ENCODE measurements at regions not wholly inside any gene's neighbourhood (a gene's known extent, or its start where the extent isn't known, plus 50 kb on each side); places are given as distances from the start of the nearest gene placed in this dataset.

GRCh38 chr5:23064710-23065109, 211.6 kb upstream of the CDH12 start:
- DNase-seq: no peak

DNA sequence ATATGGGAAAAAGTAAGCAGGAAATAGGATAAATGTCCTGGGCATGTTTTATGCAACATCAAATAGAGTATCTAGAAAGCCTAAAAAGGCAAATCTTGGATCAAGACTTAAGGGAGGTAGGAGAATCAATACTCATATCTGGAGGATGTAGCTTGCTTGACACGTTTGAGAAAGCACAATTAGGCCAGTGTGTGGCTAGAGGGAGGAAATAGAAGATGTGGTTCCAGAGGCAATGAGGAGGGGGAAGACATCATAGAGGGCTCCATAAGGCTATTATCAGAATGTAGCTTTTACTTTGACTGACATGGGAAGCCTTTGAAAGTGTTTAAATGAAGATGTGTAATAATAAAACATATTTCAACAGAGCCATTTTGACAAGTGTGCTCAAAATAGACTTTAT, 200.7 kb upstream of the CDH12 start:
- DNase-seq: no peak

- no peak for DNase-seq
These were observed 189.1 kb upstream of the CDH12 start for GRCh38 chr5:23042226-23042625.

DNA sequence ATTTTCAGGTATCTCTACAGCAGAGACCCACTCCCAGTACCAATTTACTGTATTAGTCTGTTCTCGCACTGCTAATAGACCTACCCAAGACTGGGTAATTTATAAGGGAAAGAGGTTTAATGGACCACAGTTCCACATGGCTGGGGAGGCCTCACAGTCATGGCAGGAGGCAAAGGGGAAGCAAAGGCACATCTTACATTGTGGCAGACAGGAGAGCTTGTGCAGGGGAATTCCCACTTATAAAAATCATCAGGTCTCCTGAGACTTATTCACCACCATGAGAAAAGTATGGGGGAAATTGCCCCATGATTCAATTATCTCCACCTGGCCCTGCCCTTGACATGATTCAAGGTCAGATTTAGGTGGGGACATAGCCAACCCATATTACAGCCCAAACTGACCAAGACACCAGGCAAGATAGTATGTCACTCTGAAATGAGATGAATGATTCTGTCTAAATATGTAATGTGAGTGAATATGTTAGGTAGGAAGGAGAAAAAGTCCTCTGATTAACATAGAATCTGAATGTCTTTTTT, 182.5 kb upstream of the CDH12 start:
- DNase-seq: no peak

DNA sequence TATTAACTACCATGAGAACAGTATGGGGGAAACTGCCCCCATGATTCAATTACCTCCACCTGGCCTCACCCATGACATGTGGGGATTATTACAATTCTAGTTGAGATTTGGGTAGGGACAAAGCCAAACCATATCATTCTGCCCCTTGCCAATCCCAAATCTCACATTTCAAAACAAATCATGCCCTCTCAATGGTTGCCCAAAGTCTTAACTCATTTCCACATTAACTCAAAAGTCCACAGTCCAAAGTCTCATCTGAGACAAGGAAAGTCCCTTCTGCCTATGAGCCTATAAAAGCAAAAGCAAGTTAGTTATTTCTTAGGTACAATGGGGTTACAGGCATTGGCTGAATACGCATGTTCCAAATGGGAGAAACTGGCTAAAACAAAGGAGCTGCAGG, 180.7 kb upstream of the CDH12 start:
- no peak for DNase-seq

DNA sequence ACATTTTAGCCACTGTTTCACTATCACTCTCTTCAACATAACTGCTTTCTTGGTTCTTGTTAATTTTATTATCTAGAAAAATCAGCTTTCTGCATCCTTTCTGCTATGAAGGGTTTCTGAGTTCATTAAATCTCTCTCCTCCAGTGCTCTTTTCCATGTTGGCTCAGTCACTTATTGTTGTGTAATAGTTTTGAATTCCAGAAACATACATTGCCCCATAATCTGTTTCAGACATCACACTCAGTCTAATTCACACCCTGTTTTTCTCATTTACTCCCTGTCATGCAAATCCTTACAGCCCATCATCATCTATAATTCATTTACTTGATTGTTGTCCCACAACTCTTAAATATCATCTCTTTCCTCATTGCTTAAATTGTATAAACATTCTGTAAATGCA, 176.1 kb upstream of the CDH12 start:
- DNase-seq: no peak

- DNase-seq: no peak
These were observed 175.4 kb upstream of the CDH12 start for GRCh38 chr5:23028445-23029021.

DNA sequence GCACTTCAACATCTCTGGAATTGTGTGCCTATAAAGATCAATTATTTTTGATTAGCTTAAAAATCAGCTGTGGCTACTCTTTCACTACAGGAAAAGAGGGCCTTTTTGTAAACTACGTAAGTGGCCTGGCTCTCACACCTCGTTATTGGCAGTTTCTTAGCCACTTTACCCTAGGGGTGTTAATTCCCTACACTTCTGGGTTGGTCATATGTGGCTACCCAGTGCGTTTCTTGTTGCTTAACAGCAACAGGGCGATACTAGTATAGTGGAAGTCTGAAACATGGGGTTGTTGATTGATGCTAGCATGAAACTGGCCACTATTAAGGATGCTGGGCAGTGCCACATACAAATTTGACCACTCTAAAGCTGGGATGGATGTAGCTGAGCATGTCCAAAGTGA, 174.7 kb upstream of the CDH12 start:
- DNase-seq: no peak

DNA sequence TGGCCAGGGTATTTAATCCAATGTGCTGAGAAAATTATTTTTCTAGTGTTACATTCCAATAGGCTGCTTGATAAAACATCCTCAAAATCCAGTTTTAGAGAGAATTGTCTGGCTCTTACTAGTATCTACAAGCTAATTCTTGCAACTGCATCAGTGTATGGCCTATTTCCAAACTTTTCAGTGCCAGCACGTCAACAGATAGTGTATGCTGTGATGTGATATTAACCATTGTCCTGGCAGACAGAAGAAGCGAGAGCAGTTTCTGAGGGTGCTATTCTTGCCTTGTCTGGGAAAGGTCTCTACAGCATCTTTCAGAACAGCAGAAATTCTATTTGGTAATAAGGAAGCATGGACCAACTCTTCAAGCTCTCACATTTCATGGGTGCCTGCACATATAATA, 174.2 kb upstream of the CDH12 start:
- DNase-seq: no peak

DNA sequence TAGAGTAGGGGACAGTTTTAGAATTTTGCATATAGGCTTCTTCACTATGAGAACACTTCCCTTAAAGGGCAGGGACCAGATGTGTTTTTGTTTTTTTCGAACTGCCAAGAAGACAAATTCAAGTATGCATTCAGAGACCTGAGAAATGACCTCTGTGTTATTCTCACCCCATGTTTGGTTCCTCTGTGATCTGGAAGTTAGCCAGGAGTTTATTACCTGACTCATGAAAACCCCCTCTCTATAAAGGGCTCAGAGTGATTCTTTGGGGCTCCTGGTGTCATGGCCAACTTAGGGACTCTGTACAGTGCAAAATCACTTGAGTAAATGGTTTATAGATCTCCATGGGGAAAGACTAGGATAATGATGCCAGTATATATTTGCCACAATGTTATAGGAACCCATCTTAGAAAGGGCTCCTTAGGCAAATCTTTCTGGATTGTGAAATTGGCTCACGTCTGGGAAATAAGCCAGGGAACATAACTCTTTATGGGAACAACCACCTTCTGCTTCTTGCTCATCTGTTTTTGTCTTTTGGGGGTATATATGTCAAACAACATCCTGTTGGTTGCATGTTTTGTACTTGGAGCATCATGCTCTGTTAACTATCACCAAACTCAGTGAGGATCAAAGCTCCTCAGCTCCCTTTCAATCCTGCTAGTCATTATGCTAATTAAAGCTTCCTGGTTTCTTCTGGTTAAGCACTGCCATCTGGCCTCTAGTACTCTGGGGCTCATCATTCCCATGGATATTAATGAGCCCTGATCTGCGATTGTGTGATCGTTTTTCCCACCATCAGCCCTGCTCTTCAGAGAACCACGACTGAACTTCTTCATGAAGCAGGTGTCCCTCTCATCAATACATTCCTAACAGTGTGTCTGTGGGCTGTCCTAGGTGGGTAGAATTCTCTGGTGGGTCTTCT, 173.4 kb upstream of the CDH12 start:
- DNase-seq: no peak

DNA sequence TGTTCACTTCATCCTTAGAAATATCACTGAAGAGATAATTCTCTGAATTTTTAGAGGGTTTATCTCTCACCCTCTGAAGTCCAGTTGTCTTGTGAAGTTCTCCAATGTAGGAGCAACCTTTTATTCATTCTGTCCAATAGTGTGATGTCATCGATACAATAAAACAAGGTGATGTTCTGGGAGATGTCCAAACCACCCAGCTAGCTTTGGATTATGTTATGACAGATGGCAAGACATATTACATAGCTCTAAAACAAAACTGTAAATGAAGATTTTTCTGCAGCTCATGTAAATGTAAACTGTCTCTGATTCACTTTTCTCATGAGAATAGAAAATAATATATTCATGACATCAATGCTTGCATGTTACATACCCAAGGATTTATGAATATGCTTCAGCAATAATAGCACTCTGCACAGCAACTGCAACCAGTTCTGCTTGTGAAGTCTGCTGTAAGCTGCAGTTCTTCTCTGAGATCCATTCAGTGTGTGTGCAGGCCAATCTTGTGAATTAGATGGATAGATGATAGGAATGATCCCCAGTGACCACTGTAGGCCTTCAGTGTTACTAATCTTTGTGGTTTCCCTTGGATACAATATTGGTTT, 172.6 kb upstream of the CDH12 start:
- no peak for DNase-seq

DNA sequence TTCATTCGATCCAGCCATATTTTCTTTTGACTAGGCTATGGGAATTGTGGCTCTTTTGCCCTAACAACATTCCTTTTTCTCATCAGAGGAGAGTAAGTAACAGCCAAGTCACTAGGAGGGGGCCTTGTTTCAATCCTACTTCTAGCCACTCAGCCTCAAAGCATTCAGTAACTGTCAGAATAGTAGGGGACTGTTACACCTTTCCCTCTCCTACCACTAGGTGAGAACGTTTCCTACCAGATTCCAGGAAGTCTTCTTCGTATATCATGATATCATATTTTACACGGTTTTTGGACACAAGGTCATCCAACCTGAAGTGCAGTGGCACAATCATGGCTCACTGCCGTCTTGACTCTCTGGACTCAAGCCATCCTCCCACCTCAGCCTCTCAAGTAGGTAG, 171.3 kb upstream of the CDH12 start:
- no peak for DNase-seq

- DNase-seq: no peak
These were observed 161.7 kb upstream of the CDH12 start for GRCh38 chr5:23014825-23015224.

- DNase-seq: no peak
These were observed 161.1 kb upstream of the CDH12 start for GRCh38 chr5:23014266-23014665.

DNA sequence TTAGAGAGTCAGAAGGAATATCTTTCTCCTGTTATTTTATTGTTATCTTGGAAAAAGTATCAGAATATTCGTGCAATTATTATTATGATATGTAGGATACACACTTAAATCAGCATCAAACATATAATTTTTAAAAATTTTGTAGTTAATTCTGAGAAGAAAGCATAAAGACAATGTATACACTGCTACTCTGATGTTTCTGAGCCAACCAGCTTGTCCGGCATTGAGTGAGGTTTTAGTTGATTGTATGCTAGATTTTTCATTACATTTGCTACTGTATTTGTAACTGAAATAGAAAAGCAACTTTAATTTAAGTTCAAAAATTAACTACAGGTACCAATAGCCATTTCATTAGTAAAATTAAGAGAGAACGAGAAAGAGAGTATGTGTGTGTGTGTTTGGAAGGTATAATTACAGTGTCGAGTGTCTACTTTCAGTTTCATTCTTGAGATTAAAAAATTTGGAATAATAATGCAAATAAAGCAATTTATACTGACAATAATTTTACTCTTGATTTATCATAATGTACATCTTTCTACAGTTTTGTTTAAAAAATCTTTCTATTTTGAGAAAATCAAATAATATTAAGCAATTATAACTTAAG, 160.4 kb upstream of the CDH12 start:
- no peak for DNase-seq

DNA sequence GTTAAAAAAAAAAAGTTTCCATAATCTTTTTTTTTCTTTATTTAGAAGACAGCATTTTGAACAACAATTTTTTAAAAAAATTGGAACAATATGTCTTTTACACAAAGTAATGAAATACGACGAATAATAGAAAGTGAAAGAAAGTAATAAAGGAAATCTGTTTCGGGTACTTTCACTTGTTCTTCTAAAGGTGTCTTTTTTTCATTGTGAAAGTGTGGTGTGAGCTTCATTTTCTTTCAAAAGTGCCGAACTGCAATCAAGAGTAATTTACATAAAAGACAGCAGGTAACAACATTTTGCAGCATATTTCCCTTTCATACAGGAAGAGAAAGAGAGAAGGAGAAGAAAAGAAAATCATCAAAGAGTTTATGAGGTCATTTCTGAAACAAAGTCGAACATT, 159.7 kb upstream of the CDH12 start:
- DNase-seq: no peak

GRCh38 chr5:23007762-23008161, 154.6 kb upstream of the CDH12 start:
- no peak for DNase-seq

DNA sequence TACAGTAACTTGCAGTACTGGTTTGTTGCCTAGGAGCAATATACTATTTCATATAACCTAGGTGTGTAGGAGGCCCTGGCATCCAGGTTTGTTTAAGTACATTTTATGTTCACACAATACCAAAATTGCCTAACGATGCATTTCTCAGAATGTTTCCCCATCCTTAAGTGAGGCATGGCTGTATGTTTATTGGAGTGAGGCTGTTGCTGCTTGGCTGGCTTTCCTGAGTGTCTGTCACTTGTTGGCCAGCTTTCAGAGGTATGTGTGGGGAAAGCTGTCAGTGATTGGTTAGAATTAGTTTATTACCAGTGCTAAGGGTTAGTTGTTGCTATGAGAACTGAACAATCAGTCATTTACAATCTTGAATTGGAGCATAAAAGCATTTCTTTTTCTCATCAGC, 154.1 kb upstream of the CDH12 start:
- no peak for DNase-seq

DNA sequence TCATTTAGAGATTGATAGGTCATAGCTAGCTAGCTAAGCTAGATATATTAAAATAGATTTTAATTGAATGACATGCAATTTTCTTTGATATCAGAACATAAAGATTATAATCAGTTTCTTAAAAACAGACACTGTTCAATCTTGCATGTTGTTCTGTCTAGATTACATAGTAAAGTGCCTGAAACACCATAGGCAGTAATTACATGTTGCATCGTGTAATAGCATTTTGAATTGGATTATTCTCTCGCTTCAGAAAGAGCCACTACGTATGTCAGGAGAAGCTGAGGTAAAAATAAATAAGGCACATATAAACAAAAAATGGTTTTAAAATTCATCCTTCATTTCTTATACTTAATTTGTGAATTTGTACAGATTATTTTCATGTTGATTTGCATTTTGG, 148.0 kb upstream of the CDH12 start:
- DNase-seq: no peak

- DNase-seq: no peak
These were observed 145.6 kb upstream of the CDH12 start for GRCh38 chr5:22998774-22999173.

- no peak for DNase-seq
These were observed 145.2 kb upstream of the CDH12 start for GRCh38 chr5:22998362-22998761.

GRCh38 chr5:22988937-22989336, 135.8 kb upstream of the CDH12 start:
- DNase-seq: no peak

DNA sequence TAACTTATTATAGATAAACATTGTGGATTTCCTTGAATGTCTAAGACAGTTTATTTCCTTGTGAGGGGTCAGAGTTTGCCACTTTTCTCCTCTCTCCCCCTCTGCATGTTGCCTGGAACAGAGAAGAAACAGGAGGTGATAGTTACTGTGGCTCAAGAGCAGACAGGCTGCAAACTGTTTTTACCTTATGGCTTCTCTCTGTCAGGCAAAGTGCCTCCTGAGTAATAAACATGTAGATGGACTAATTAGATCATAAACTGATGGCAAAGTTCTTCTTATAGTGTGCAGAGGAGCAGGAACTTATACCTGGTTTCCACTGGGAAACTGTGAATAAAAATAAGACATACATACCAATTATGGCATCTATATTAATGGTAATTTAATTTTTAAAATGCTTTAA, 133.1 kb upstream of the CDH12 start:
- DNase-seq: no peak

GRCh38 chr5:22985446-22985845, 132.3 kb upstream of the CDH12 start:
- DNase-seq: no peak

Measured in SW 1271 (cell line).